Activated naive CD4-positive, alpha-beta T cell (primary cell): ENCODE measurements at regions not wholly inside any gene's neighbourhood (a gene's known extent, or its start where the extent isn't known, plus 50 kb on each side); places are given as distances from the start of the nearest gene placed in this dataset.
"Not testable (repeated sequence)": the region's sequence is repeated elsewhere in the genome, so short reads cannot be mapped to it uniquely, and the experiment has no call there.

ENCODE experiments used
- DNase-seq, 4 experiments: peaks; one replicate each; lab custom pipeline; 2025; lab: John Stamatoyannopoulos, UW

GRCh38 chr1:88544195-88544594 is 139.9 kb upstream of the PKN2 start:
- DNase-seq: no peak

- DNase-seq: no peak
Measured at GRCh38 chr1:88549536-88549935, 134.5 kb upstream of the PKN2 start.

DNA sequence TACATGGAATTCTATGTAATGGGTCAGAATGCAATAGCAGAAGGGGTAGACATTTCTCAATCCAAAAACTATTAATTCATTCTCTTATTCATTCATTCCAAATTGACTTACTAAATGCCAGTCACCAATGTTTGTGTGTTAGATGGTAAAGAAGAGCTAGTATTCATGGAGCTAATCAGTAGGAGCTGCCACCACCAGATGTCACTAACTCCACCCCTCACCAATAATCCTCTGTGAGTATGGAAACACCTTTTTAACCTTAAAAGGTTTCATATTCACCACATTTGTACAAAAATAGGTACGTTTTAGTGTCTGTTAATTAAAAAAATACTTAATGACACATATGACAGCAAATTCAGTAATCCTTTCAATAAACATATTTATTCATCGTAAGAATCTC is 131.8 kb upstream of the PKN2 start:
- no peak for DNase-seq

GRCh38 chr1:88557014-88557413 is 127.1 kb upstream of the PKN2 start:
- no peak for DNase-seq

DNA sequence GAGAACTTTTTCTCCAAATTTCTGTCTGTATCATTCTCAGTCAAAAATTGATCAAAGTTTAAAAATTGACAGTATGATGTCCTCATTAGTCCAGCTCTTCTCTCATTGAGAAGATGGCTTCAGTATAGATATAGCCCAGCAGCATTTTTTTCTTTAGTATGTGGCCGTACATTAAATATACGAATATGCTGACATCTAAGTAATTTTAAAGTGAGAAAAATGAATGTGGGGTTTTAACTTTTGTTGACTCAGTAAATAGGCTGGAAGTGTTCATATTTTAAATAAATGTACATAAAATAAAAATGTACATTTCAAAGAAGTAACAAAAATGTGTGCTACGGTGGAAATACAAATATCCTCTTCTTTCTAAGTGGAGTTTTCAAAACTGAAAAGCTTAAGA is 123.5 kb upstream of the PKN2 start:
- DNase-seq: no peak

DNA sequence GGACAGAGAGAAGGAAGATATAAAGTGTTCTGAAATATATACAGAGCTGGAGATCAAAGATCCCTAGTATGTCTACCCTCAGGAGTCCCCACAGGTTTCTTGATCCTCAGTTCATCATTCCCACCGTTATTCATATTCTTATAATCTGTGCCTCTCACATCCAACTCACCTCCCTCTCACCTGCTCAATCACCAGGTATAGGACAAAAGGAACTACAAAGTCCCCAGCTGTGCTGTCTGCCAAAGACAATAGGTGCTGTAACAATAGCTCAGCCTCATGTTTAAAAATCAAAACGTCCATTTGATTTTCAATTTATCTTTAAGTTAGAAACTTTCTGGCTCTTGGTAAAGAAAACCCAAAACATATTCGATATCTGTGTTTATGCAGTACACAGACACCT is 121.1 kb upstream of the PKN2 start:
- no peak for DNase-seq

GRCh38 chr1:88566615-88567387 is 117.3 kb upstream of the PKN2 start:
- DNase-seq: no peak

DNA sequence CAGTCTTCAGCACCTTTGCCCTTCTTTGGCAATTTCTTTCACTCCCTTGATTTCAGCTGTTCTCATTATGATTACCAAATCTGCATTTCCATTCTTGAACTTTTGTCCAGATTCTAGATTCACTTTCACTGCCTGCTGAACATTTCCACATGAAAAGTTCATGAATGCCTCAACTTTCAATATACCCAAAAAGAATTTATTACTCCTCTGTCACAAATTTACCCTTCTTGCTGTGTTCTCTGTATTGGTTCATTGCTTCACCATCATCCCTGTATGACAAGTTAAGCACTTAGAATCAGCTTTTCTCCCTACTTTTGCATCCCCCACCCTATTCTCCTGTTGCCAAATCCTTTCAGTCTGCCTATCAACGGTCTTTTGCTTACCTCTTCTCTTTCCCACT is 112.6 kb upstream of the PKN2 start:
- DNase-seq: no peak

DNA sequence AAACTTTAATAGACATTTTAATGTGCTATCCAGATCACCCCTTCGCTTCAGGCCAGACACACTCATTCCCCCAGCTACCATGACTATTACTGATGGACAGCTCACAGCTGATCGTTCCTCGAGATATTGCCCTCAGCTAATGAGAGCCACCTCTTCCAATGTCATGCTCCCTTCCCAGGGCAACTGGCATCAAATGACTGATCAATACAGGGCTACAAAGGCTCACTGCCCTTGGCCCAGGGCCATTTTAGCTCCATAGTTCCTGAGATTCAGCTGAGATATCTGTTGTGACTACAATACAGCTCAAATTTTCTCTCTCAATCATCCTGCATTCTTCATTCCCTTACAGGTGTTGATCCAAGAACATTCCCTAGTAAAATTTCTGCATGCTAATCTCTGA is 104.5 kb upstream of the PKN2 start:
- DNase-seq: no peak

- DNase-seq: no peak
Measured at GRCh38 chr1:88581703-88582102, 102.4 kb upstream of the PKN2 start.

DNA sequence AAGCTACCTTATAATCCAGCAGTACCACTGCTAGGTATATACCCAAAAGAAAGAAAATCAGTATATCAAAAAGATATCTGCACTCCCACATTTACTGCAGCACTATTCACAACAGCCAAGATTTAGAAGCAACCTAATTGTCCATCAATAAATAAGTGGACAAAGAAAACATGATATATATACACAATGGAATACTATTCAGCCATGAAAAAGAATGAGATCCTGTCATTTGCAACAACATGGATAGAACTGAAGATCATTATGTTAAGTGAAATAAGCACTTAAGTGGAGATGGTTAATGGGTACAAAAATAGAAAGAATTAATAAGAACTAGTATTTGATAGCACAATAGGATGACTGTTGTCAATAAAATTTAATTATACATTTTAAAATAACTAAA is 90.7 kb upstream of the PKN2 start:
- no peak for DNase-seq

DNA sequence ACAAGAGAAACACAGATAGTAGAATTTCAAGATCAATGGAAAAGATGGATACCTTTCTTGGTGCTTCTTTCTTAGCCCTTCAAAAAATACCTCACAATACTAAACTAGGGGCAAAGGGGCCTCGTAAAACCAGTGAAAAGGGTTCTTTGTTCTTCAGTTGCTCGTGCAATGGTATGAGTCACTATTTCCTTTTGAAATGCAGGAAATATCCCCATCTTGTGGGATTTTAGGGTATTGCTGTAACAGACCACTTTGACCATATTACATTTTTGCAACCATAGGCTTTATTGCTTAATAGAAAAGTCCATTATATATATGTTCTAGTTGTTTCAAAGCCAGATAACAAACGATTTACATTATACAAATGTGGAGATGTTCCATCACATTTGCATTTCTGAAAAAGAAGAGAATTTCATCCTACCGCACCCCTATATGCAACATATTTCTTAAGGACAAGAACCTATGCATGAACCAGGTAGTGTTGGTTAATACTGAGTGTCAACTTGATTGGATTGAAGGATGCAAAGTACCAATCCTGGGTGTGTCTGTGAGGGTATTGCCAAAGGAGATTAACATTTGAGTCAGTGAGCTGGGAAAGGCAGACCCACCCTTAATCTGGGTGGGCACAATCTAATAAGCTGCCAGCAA is 88.6 kb upstream of the PKN2 start:
- no peak for DNase-seq

DNA sequence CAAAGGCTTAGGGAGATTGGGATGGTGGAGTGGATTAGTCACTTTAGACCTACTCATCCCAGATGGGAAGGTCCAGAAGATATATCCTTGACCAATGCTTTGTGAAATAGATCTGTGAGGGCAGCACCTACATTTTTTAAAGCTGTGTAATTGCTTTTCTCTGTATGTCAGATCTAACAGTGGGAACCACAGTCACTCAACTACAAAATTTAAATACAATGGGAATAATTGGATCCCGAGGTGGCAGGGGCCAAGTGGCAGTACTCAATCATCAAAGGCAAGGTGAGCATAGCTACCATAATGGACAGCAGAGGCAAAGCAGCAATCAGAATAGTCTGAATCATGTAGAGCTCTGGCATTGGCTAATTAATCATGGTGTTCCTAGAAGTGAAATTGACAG is 86.1 kb upstream of the PKN2 start:
- not testable (repeated sequence) for DNase-seq

DNA sequence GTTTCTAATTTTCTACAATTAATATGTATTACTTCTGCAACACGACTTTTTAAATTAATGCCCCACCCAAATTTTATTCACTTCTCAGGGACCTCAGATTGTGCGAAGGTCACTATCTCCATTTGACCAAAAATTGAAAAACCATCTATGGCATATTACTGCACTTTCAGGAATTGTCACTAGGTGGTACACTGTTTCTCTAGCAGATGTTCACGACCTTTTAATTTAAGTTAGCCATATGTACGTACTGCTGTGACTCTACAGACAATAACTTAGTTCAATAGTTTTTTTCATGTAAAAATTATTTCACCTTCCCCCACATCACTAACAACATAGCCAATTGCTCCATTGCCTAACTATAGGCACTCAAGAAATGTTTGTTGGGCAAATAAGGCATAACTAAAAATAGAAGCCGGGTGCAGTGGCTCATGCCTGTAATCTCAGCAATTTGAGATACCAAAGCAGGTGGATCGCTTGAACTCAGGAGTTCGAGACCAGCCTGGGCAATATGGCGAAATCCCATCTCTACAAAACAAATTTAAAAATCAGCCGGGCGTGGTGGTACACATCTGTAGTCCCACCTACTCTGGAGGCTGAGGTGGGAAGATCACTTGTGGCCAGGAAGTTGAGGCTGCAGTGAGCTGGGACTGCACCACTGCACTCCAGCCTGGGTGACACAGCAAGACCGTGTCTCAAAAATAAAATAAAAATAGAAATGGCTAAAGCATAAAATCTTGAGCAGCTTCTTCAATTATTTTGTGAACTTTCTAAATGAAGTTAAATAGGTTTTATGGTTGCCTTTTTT is 75.7 kb upstream of the PKN2 start:
- no peak for DNase-seq

- no peak for DNase-seq
Measured at GRCh38 chr1:88609051-88609450, 75.0 kb upstream of the PKN2 start.

DNA sequence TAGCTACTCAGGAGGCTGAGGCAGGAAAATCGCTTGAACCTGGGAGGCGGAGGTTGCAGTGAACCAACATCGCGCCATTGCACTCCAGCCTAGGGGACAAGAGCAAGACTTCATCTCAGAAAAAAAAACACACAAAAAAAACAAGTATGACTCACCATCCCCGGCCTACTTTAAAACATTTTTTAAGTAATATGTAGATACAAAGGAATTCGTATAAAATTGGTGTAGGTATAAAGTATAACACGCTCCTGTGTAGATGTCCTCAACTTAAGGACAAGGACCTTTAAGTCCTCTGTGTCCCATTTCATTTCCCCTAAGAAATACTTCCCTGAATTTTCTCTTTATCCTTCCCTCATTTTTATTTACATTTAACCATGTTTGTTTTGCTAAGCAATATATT is 73.4 kb upstream of the PKN2 start:
- no peak for DNase-seq

DNA sequence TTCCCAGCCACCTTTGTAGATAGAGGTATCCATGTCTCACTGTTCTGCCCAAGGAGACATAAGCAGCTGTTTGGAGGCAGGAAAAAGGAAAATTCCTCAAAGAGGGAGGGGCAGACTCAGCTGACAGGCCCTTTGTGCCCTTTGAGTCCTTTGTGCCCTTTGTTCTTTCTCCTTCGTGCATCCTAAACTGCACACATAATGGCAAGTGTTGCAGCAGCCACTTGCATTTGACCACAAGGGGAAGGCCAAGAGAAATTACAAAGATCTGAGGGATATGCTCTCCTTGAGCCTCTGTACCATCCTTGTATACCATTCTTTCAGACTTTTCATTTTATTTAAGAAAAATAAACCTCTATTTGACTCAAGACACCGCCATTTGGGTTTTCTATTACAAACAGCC is 71.8 kb upstream of the PKN2 start:
- DNase-seq: no peak

- DNase-seq: no peak
Measured at GRCh38 chr1:88612773-88613172, 71.3 kb upstream of the PKN2 start.

GRCh38 chr1:88618331-88618730 is 65.7 kb upstream of the PKN2 start:
- DNase-seq: no peak

GRCh38 chr1:88623101-88623500 is 61.0 kb upstream of the PKN2 start:
- not testable (repeated sequence) for DNase-seq
